ENCODE measurements at regions not wholly inside any gene's neighbourhood (a gene's known extent, or its start where the extent isn't known, plus 50 kb on each side); places are given as distances from the start of the nearest gene placed in this dataset.

GRCh38 chr2:175842996-175843395 lies 159.1 kb downstream of the LNPK start:
- TF ChIP-seq CTCF (conservative IDR thresholded peaks at IDR 0.05): no peak
- TF ChIP-seq ZFX (IDR thresholded peaks at IDR 0.05): no peak

All from C4-2B (cell line).